WI38 (cell line): ENCODE measurements at regions not wholly inside any gene's neighbourhood (a gene's known extent, or its start where the extent isn't known, plus 50 kb on each side); places are given as distances from the start of the nearest gene placed in this dataset.

Experiments
- H3K4me3 ChIP-seq: 2 replicates; pipeline ENCODE4 v1.5.1; 2011; ENCODE audit warnings: low read depth, mild to moderate bottlenecking, control low read depth, low read length
- TF ChIP-seq, protein P1 (sequence below): IDR thresholded peaks from 2 replicates; pipeline ENCODE4 v1.5.1; 2012; ENCODE audit warnings: low read depth, mild to moderate bottlenecking, control low read depth, low read length

GRCh38 chr13:103218253-103218652, 152.0 kb upstream of the SLC10A2 start:
- no peak overlapping the region for H3K4me3 ChIP-seq
- TF ChIP-seq, protein P1, sequence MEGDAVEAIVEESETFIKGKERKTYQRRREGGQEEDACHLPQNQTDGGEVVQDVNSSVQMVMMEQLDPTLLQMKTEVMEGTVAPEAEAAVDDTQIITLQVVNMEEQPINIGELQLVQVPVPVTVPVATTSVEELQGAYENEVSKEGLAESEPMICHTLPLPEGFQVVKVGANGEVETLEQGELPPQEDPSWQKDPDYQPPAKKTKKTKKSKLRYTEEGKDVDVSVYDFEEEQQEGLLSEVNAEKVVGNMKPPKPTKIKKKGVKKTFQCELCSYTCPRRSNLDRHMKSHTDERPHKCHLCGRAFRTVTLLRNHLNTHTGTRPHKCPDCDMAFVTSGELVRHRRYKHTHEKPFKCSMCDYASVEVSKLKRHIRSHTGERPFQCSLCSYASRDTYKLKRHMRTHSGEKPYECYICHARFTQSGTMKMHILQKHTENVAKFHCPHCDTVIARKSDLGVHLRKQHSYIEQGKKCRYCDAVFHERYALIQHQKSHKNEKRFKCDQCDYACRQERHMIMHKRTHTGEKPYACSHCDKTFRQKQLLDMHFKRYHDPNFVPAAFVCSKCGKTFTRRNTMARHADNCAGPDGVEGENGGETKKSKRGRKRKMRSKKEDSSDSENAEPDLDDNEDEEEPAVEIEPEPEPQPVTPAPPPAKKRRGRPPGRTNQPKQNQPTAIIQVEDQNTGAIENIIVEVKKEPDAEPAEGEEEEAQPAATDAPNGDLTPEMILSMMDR: no peak

DNA sequence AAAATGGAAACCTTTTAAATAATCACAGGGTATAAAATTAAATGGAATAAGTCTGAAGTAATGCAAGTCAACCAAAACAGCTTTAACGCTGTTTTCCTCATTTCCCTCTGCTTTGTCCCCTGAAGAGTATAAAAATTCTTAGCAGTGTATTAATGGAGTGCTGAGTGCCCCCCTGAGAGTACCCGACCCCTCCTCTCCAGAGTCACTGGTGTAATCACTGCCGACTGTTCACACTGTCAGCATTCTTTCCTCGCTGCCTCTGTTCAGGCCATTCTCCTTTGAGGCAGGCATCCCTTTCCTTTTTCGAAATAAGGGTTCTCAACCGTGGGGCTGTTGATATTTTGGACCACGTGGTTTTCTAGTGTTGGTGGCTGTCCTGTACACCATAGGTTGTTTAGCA, 146.9 kb upstream of the SLC10A2 start:
- no peak overlapping the region for H3K4me3 ChIP-seq
- TF ChIP-seq, protein P1: no peak

DNA sequence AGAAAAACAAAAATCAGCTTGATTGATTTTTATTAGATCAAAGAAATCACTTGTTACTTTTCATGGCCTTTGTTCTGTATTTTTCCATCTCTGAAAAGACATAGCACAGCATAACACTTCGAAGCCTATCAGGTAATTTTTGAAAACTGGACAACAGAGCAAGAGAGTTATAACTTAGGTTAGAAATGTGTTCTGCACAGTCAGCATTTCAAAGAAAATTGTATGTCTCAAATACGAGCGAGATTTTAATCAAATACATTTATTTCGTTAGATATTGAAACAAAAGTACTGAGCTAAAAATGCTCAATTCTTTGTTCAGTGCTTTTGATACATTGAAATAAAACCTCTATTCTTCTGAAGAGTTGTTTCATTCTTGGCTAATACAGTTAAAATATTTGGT, 144.1 kb upstream of the SLC10A2 start:
- TF ChIP-seq, protein P1: no peak
- H3K4me3 ChIP-seq: no peak overlapping the region

- TF ChIP-seq, protein P1: no peak
- no peak overlapping the region for H3K4me3 ChIP-seq
Observed at GRCh38 chr13:103203735-103204330, 137.6 kb upstream of the SLC10A2 start.

- no peak overlapping the region for H3K4me3 ChIP-seq
- TF ChIP-seq, protein P1: no peak
Observed at GRCh38 chr13:103200118-103200885, 134.1 kb upstream of the SLC10A2 start.

DNA sequence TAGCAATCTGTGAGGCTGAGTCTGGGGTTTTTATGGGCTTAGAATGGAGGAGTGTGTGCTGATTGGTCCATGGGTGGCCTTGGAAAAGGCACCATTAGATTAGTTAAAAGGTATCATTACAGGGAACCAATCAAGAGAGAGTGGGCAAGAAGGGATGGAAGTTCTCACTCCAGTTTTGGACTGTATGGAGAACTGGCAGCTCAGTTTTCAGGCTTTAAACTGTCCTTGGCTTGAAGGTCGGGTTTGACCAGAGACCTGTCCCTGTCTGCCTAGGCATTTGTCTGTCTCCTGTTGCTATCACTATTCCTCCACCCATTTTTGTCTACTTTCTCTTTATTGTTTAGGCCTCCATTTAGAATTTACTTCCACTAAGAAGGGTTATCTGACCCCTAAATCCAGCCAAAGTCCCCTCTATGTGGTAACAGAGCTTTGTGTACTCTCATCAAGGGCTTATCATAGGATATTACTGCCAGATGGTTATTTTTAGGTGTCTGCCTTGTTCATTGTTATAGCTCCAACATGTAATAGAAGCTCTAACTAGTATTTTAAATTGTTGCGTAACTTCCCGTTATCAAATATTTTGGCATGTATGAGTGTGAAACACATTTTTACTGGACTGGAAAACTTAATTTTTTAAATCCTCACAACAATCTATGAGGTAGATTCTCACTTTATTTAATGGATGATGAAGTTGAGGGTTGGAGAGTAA, 133.3 kb upstream of the SLC10A2 start:
- TF ChIP-seq, protein P1: no peak
- H3K4me3 ChIP-seq: no peak overlapping the region

GRCh38 chr13:103196356-103196755, 130.1 kb upstream of the SLC10A2 start:
- no peak overlapping the region for H3K4me3 ChIP-seq
- TF ChIP-seq, protein P1: no peak
